HCT116 (cell line): ENCODE measurements at regions not wholly inside any gene's neighbourhood (a gene's known extent, or its start where the extent isn't known, plus 50 kb on each side); places are given as distances from the start of the nearest gene placed in this dataset.

Experiments used
- ATAC-seq: fragments of 200-7000 bp; cut with Tn5 transposase; 2 replicates; pipeline ENCODE4 v1.9.1; 2020; ENCODE audit warnings: mild to moderate bottlenecking, moderate library complexity
- BruUV-seq: library from RNA; stranded (reverse); fragments of 400-500 nt; replicated peaks from 2 replicates; lab custom pipeline; 2021; lab: Mats Ljungman, UMichigan
- CTCF ChIA-PET: fragments of 300-600 bp; sonication (Branson Sonifier 250); formaldehyde crosslinking; loops from one replicate; lab custom pipeline; 2021; ENCODE audit warnings: antibody characterized with exemption; lab: Charles Lee
- POLR2A ChIA-PET: fragments of 300-600, 350-600 bp; sonication (Branson Sonifier 250); formaldehyde crosslinking; loops from one replicate; lab custom pipeline; 2021; ENCODE audit warnings: antibody characterized with exemption; lab: Charles Lee
- RAD21 ChIA-PET, 2 experiments: fragments of 300-600 bp; sonication (Branson Sonifier 250); formaldehyde crosslinking; loops; one replicate each; lab custom pipeline; 2023; ENCODE audit warnings: low total read pairs in 2 of 2; ENCODE audit not compliant: uncharacterized antibody in 2 of 2, unreplicated experiment in 2 of 2, low non-redundant PET in 1 of 2; lab: Charles Lee
- DNase-seq: peaks from one replicate; pipeline ENCODE4 v3.0.0-alpha.2; 2010; ENCODE audit warnings: low read depth, low spot score
- H2AFZ ChIP-seq: fragments of 200-600 bp; shearing (Covaris generic), sonication (generic); 2 replicates; pipeline ENCODE4 v1.6.1; 2017; ENCODE audit warnings: low read depth, mixed run types, mixed read lengths, antibody characterized with exemption, low read length; ENCODE audit not compliant: poor library complexity, severe bottlenecking
- H3K27ac ChIP-seq: 2 replicates; pipeline ENCODE4 v1.5.1; 2012; ENCODE audit warnings: low read depth, low read length
- H3K27me3 ChIP-seq: fragments of 200-600 bp; sonication (generic); 2 replicates; pipeline ENCODE4 v1.6.1; 2016; ENCODE audit warnings: mixed run types, low read length, mixed read lengths; ENCODE audit not compliant: insufficient read depth
- H3K36me3 ChIP-seq, 2 experiments: fragments of 200-500 bp in 1 of 2; fragments of 200-600 bp in 1 of 2; sonication (Bioruptor generic) in 1 of 2; sonication (generic) in 1 of 2; 2 replicates each; pipeline versions ENCODE4 v1.5.1 to v1.6.1; 2014 to 2016; ENCODE audit warnings: low read length in 2 of 2, inconsistent platforms in 1 of 2, mixed read lengths in 1 of 2, mixed run types in 1 of 2; ENCODE audit not compliant: insufficient read depth in 2 of 2, control insufficient read depth in 1 of 2
- H3K4me1 ChIP-seq, 2 experiments: fragments of 200-600 bp in 1 of 2; sonication (generic) in 1 of 2; 2 replicates each; pipeline versions ENCODE4 v1.5.1 to v1.6.1; 2012 to 2017; ENCODE audit warnings: low read length in 2 of 2, inconsistent platforms in 1 of 2, mild to moderate bottlenecking in 1 of 2, mixed read lengths in 1 of 2, mixed run types in 1 of 2, moderate library complexity in 1 of 2; ENCODE audit not compliant: insufficient read depth in 2 of 2, control insufficient read depth in 1 of 2
- H3K4me2 ChIP-seq: fragments of 200-600 bp; sonication (generic); 2 replicates; pipeline ENCODE4 v1.6.1; 2017; ENCODE audit warnings: mixed run types, low read length, mixed read lengths
- H3K4me3 ChIP-seq, 2 experiments: fragments of 200-600 bp in 1 of 2; sonication (generic) in 1 of 2; replicated peaks in 1 of 2; 2 replicates each; pipeline ENCODE4 v1.5.1; 2011 to 2016; ENCODE audit warnings: low read length in 2 of 2, control low read depth in 1 of 2, low read depth in 1 of 2, mild to moderate bottlenecking in 1 of 2, mixed read lengths in 1 of 2, mixed run types in 1 of 2
- H3K79me2 ChIP-seq: fragments of 200-600 bp; sonication (generic); 2 replicates; pipeline ENCODE4 v1.6.1; 2017; ENCODE audit warnings: mild to moderate bottlenecking, mixed run types, low read length, moderate library complexity, mixed read lengths; ENCODE audit not compliant: insufficient read depth
- H3K9ac ChIP-seq: fragments of 200-600 bp; sonication (generic); 2 replicates; pipeline ENCODE4 v1.6.1; 2016; ENCODE audit warnings: low read length, mixed read lengths
- H3K9me2 ChIP-seq: fragments of 200-600 bp; sonication (generic), shearing (Covaris generic); 2 replicates; pipeline ENCODE4 v1.6.1; 2017; ENCODE audit warnings: mixed run types, mild to moderate bottlenecking, moderate library complexity; ENCODE audit not compliant: insufficient read depth
- H3K9me3 ChIP-seq, 2 experiments: fragments of 200-500 bp in 1 of 2; fragments of 200-600 bp in 1 of 2; sonication (Bioruptor generic) in 1 of 2; sonication (generic) in 1 of 2; 2 replicates each; pipeline ENCODE4 v1.6.1; 2014 to 2017; ENCODE audit warnings: low read length in 2 of 2, mixed read lengths in 2 of 2, inconsistent platforms in 1 of 2, low read depth in 1 of 2, mild to moderate bottlenecking in 1 of 2, mixed run types in 1 of 2, moderate library complexity in 1 of 2; ENCODE audit not compliant: control insufficient read depth in 1 of 2, insufficient read depth in 1 of 2
- H4K20me1 ChIP-seq: fragments of 200-600 bp; sonication (generic), shearing (Covaris generic); 2 replicates; pipeline ENCODE4 v1.6.1; 2017; ENCODE audit warnings: mixed run types, mild to moderate bottlenecking, moderate library complexity; ENCODE audit not compliant: insufficient read depth
- FOSL1 ChIP-seq: IDR thresholded peaks from 2 replicates; pipeline ENCODE4 v1.6.1; 2012; ENCODE audit warnings: low read depth
- JUND ChIP-seq: IDR thresholded peaks from 2 replicates; pipeline ENCODE4 v1.6.1; 2012
- SIN3A ChIP-seq: IDR thresholded peaks from 2 replicates; pipeline ENCODE4 v1.6.1; 2012; ENCODE audit warnings: low read depth
- SRF ChIP-seq: IDR thresholded peaks from 2 replicates; pipeline ENCODE4 v1.6.1; 2012; ENCODE audit warnings: low read depth
- YY1 ChIP-seq: IDR thresholded peaks from 2 replicates; pipeline ENCODE4 v1.6.1; 2011; ENCODE audit warnings: low read length, low read depth, moderate library complexity, mild to moderate bottlenecking; ENCODE audit not compliant: insufficient replicate concordance; ENCODE audit errors: extremely low read depth
- ZNF274 ChIP-seq: fragments of 200-500 bp; sonication (Bioruptor generic); IDR thresholded peaks from 2 replicates; pipeline ENCODE4 v1.6.1; 2014; ENCODE audit warnings: mild to moderate bottlenecking, low read depth, low read length, inconsistent platforms
- intact Hi-C: fragments of 100-400 bp; cut with micrococcal nuclease; formaldehyde crosslinking; loops from 2 replicates; pipeline ENCODE4 v1.10.0; 2022

DNA sequence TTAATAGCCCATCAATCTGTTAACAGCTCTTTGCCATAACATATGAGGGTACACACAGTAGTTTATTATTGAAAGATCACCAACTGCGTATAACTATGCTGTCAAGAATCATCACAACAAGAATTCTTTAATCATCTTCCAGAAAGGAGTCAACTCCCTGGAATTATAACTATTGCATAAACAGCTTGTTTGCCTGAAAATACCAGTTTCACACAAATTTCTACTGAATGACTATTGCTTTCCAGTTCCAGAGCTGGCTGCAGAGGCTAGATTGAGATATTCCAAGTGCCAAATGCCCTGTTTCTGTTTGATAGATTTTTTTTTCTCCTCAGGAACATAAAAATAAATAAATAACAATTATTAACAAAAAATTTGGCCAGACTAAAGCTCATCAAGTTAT, 444.7 kb downstream of the TLE1 start:
- Histone ChIP-seq H4K20me1 (no peaks in the 10 kb centered on the region), H3K27me3 (no peaks in the 10 kb centered on the region), H3K9me3 (no peaks in the 10 kb centered on the region), H3K9ac (no peak overlapping the region), H3K27ac (no peak overlapping the region), H3K36me3 (no peaks in the 10 kb centered on the region), H3K4me3 (no peak overlapping the region), H3K4me1 (no peaks in the 10 kb centered on the region), H3K4me2 (no peak overlapping the region), H2AFZ (no peak overlapping the region), H3K9me2 (no peaks in the 10 kb centered on the region)
- DNase-seq = no peak
- CTCF ChIA-PET = no interaction called here
- BruUV-seq = no TSS peak
- intact Hi-C loops = no loop called here
- POLR2A ChIA-PET = no interaction called here
- TF ChIP-seq JUND = no peak
- TF ChIP-seq, all 23 proteins: peak for 0
- H3K79me2 ChIP-seq = no peaks in the 10 kb centered on the region
- no peak for ATAC-seq
- RAD21 ChIA-PET = no interaction called here

DNA sequence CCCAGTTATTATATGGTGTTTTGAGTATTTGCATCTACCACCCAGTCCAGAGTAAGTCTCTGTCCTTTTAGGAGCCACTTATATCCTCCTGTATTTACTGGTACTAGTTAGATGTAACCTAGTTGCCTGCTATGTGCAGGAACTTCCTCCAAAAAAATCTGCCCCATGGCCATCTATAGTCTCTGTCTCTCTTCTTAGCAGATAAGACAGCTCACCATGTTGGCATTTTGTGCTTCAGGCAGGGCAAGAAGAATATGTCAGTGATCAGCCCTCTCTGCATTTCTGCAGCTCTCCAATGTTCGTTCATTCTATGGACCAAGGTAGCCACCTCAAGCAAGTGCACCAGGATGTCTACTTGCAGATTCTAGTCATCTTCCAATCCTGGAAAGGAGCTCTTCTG, 446.5 kb downstream of the TLE1 start:
- ChIA-PET POLR2A (no interaction called here), CTCF (no interaction called here), RAD21 (no interaction called here)
- H3K27me3 ChIP-seq = no peaks in the 10 kb centered on the region
- no peaks in the 10 kb centered on the region for H3K36me3 ChIP-seq
- no peak for DNase-seq
- no peak overlapping the region for H3K4me3 ChIP-seq
- ATAC-seq = no peak
- no peak overlapping the region for H3K27ac ChIP-seq
- H3K4me1 ChIP-seq = no peaks in the 10 kb centered on the region
- TF ChIP-seq ZNF274 (no peak), SIN3A (no peak), YY1 (no peak), FOSL1 (no peak), SRF (no peak)
- no TSS peak for BruUV-seq
- H3K79me2 ChIP-seq = no peaks in the 10 kb centered on the region
- H4K20me1 ChIP-seq = no peaks in the 10 kb centered on the region
- H2AFZ ChIP-seq = no peak overlapping the region
- no peak overlapping the region for H3K9ac ChIP-seq
- intact Hi-C loops = no loop called here
- H3K9me3 ChIP-seq = no peaks in the 10 kb centered on the region
- no peak overlapping the region for H3K4me2 ChIP-seq
- no peaks in the 10 kb centered on the region for H3K9me2 ChIP-seq
